ENCODE measurements at regions not wholly inside any gene's neighbourhood (a gene's known extent, or its start where the extent isn't known, plus 50 kb on each side); places are given as distances from the start of the nearest gene placed in this dataset.

DNA sequence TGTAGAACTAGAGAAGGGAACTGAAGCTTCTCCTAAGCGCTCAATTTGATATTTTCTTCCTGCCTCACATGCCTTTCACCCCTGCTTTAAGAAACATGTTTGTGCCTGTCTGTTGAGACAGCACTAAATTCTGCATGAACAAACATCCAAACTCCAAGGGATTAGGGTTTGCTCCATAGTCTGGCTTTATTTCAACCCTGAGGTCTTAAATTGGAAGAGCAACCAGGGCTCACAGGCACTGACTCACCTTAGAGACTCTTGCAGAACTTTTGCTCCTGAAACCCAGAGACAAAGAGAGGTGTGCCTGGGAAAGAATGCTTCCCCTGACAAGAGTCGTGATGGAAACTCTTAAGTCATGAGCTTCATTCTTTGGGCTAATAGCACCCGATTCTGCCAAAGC, 393.9 kb upstream of the MCTP2 start:
- peaks cover 3 to 4% of the 10 kb centered on the region in 2 experiments; a peak in 2 of 4 replicates for H3K9me3 ChIP-seq (ENCODE audit: control insufficient read depth in 1 of 2, insufficient read depth in 1 of 2, low read depth in 1 of 2, low read length in 2 of 2)
- BruUV-seq (replicated peaks): no TSS peak
- no peaks in the 10 kb centered on the region for H3K36me3 ChIP-seq (ENCODE audit: control insufficient read depth in 1 of 2, insufficient read depth in 2 of 2, low read length in 2 of 2)
- H2AFZ ChIP-seq (ENCODE audit: low read depth, low read length, poor library complexity, severe bottlenecking): no peak overlapping the region
- RAD21 ChIA-PET (ENCODE audit: low non-redundant PET in 1 of 2, low total read pairs in 2 of 2, uncharacterized antibody in 2 of 2, unreplicated experiment in 2 of 2): no interaction called here
- H3K9me2 ChIP-seq (ENCODE audit: insufficient read depth): no peaks in the 10 kb centered on the region
- H3K27me3 ChIP-seq (ENCODE audit: insufficient read depth, low read length): no peaks in the 10 kb centered on the region
- no peaks in the 10 kb centered on the region for H3K4me1 ChIP-seq (ENCODE audit: control insufficient read depth in 1 of 2, insufficient read depth in 2 of 2, low read length in 2 of 2)
- intact Hi-C loops (cut with micrococcal nuclease): no loop called here
- H3K27ac ChIP-seq (ENCODE audit: low read depth, low read length): no peak overlapping the region
- TF ChIP-seq, protein P1, sequence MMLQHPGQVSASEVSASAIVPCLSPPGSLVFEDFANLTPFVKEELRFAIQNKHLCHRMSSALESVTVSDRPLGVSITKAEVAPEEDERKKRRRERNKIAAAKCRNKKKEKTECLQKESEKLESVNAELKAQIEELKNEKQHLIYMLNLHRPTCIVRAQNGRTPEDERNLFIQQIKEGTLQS (IDR thresholded peaks at IDR 0.05): no peak
- TF ChIP-seq POLR2AphosphoS5 (IDR thresholded peaks at IDR 0.05; ENCODE audit: low read depth, low read length) (no peak), CBX3 (IDR thresholded peaks at IDR 0.05; ENCODE audit: low read depth) (no peak), RAD21 (IDR thresholded peaks at IDR 0.05; ENCODE audit: low read depth) (no peak), CEBPB (IDR thresholded peaks at IDR 0.05; ENCODE audit: low read depth) (no peak), ZFX (IDR thresholded peaks at IDR 0.05) (no peak), EZH2 (IDR thresholded peaks at IDR 0.05) (no peak), SIN3A (IDR thresholded peaks at IDR 0.05; ENCODE audit: low read depth) (no peak), TCF7L2 (IDR thresholded peaks at IDR 0.05; ENCODE audit: borderline replicate concordance, extremely low read depth, insufficient read depth, insufficient read length) (no peak), EGR1 (IDR thresholded peaks at IDR 0.05; ENCODE audit: low read depth) (no peak), EZH2phosphoT487 (IDR thresholded peaks at IDR 0.05; ENCODE audit: borderline replicate concordance) (no peak)
- TF ChIP-seq, protein P2, sequence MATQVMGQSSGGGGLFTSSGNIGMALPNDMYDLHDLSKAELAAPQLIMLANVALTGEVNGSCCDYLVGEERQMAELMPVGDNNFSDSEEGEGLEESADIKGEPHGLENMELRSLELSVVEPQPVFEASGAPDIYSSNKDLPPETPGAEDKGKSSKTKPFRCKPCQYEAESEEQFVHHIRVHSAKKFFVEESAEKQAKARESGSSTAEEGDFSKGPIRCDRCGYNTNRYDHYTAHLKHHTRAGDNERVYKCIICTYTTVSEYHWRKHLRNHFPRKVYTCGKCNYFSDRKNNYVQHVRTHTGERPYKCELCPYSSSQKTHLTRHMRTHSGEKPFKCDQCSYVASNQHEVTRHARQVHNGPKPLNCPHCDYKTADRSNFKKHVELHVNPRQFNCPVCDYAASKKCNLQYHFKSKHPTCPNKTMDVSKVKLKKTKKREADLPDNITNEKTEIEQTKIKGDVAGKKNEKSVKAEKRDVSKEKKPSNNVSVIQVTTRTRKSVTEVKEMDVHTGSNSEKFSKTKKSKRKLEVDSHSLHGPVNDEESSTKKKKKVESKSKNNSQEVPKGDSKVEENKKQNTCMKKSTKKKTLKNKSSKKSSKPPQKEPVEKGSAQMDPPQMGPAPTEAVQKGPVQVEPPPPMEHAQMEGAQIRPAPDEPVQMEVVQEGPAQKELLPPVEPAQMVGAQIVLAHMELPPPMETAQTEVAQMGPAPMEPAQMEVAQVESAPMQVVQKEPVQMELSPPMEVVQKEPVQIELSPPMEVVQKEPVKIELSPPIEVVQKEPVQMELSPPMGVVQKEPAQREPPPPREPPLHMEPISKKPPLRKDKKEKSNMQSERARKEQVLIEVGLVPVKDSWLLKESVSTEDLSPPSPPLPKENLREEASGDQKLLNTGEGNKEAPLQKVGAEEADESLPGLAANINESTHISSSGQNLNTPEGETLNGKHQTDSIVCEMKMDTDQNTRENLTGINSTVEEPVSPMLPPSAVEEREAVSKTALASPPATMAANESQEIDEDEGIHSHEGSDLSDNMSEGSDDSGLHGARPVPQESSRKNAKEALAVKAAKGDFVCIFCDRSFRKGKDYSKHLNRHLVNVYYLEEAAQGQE (IDR thresholded peaks at IDR 0.05; ENCODE audit: low read depth): no peak
- TF ChIP-seq, protein P3, sequence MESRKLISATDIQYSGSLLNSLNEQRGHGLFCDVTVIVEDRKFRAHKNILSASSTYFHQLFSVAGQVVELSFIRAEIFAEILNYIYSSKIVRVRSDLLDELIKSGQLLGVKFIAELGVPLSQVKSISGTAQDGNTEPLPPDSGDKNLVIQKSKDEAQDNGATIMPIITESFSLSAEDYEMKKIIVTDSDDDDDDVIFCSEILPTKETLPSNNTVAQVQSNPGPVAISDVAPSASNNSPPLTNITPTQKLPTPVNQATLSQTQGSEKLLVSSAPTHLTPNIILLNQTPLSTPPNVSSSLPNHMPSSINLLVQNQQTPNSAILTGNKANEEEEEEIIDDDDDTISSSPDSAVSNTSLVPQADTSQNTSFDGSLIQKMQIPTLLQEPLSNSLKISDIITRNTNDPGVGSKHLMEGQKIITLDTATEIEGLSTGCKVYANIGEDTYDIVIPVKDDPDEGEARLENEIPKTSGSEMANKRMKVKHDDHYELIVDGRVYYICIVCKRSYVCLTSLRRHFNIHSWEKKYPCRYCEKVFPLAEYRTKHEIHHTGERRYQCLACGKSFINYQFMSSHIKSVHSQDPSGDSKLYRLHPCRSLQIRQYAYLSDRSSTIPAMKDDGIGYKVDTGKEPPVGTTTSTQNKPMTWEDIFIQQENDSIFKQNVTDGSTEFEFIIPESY (IDR thresholded peaks at IDR 0.05; ENCODE audit: extremely low read depth, insufficient replicate concordance, low read length): no peak
- no peak overlapping the region for H3K9ac ChIP-seq (ENCODE audit: low read length)
- ATAC-seq (no peak), DNase-seq (ENCODE audit: low read depth, low spot score) (no peak)
- POLR2A ChIA-PET: no interaction called here
- CTCF ChIA-PET: no interaction called here
- no peaks in the 10 kb centered on the region for H3K79me2 ChIP-seq (ENCODE audit: insufficient read depth, low read length)
- no peak overlapping the region for H3K4me3 ChIP-seq (replicated peaks in 1 of 2; ENCODE audit: low read depth in 1 of 2, low read length in 2 of 2)
- H3K4me2 ChIP-seq (ENCODE audit: low read length): no peak overlapping the region
- H4K20me1 ChIP-seq (ENCODE audit: insufficient read depth): no peaks in the 10 kb centered on the region
